ENCODE measurements at regions not wholly inside any gene's neighbourhood (a gene's known extent, or its start where the extent isn't known, plus 50 kb on each side); places are given as distances from the start of the nearest gene placed in this dataset.

- TF ChIP-seq JUND (IDR thresholded peaks at IDR 0.05; ENCODE audit: low read length) (no peak), SUZ12 (IDR thresholded peaks at IDR 0.05; ENCODE audit: low read length) (no peak)
Observed at GRCh38 chr10:21032587-21033319, 135.6 kb upstream of the NEBL start (continued).
